Endothelial cell of umbilical vein (primary cell): ENCODE measurements at regions not wholly inside any gene's neighbourhood (a gene's known extent, or its start where the extent isn't known, plus 50 kb on each side); places are given as distances from the start of the nearest gene placed in this dataset.

Experiments used
- BruUV-seq: library from RNA; stranded (reverse); fragments of 400-500 nt; replicated peaks from 2 replicates; lab custom pipeline; 2021; lab: Mats Ljungman, UMichigan
- CTCF ChIA-PET: fragments of 300-600, 350-600 bp; sonication (Branson Sonifier 250); formaldehyde crosslinking; loops from one replicate; lab custom pipeline; 2021; ENCODE audit warnings: antibody characterized with exemption, inconsistent platforms; lab: Charles Lee
- POLR2A ChIA-PET: fragments of 300-600, 350-600 bp; sonication (Branson Sonifier 250); formaldehyde crosslinking; loops from one replicate; lab custom pipeline; 2021; ENCODE audit warnings: antibody characterized with exemption, inconsistent platforms; lab: Charles Lee
- DNase-seq: peaks from one replicate; pipeline ENCODE4 v3.0.0-alpha.2; 2011; ENCODE audit warnings: low read depth, low spot score
- FAIRE-seq: peaks from 2 replicates; lab custom pipeline; 2011; peaks lifted over from hg19 to GRCh38; lab: Jason Lieb, UNC
- H2AFZ ChIP-seq: 2 replicates; pipeline ENCODE4 v1.6.0; 2012; ENCODE audit warnings: low read depth, low read length, control low read depth, inconsistent platforms
- H3K27ac ChIP-seq: 2 replicates; pipeline ENCODE4 v1.5.1; 2011; ENCODE audit warnings: low read depth, mild to moderate bottlenecking, control low read depth, low read length, moderate library complexity; ENCODE audit not compliant: insufficient read depth
- H3K27me3 ChIP-seq, 2 experiments: 2 replicates each; pipeline versions ENCODE4 v1.6.0 to v1.6.1; 2011; ENCODE audit warnings: low read length in 2 of 2, mixed read lengths in 1 of 2; ENCODE audit not compliant: control insufficient read depth in 2 of 2, insufficient read depth in 2 of 2
- H3K36me3 ChIP-seq, 2 experiments: 2 replicates in 1 of 2; 3 replicates in 1 of 2; pipeline ENCODE4 v1.5.1; 2011; ENCODE audit warnings: low read length in 2 of 2, mild to moderate bottlenecking in 1 of 2, moderate library complexity in 1 of 2; ENCODE audit not compliant: control insufficient read depth in 2 of 2, insufficient read depth in 2 of 2; ENCODE audit errors: extremely low read depth in 1 of 2
- H3K4me1 ChIP-seq: 3 replicates; pipeline ENCODE4 v1.5.1; 2011; ENCODE audit warnings: mild to moderate bottlenecking, low read length; ENCODE audit not compliant: control insufficient read depth, insufficient read depth; ENCODE audit errors: extremely low read depth
- H3K4me2 ChIP-seq: 2 replicates; pipeline ENCODE4 v1.6.1; 2011; ENCODE audit warnings: low read length, control low read depth, mixed read lengths; ENCODE audit not compliant: insufficient read depth
- H3K4me3 ChIP-seq, 3 experiments: fragments of 200-600 bp in 1 of 3; sonication (generic), shearing (Covaris generic) in 1 of 3; replicated peaks in 1 of 3; 2 replicates each; pipeline ENCODE4 v1.5.1; 2011 to 2016; ENCODE audit warnings: control low read depth in 3 of 3, low read length in 3 of 3, mild to moderate bottlenecking in 2 of 3, inconsistent platforms in 1 of 3, low read depth in 1 of 3, moderate library complexity in 1 of 3; ENCODE audit not compliant: insufficient read depth in 1 of 3
- H3K79me2 ChIP-seq: 2 replicates; pipeline ENCODE4 v1.6.0; 2012; ENCODE audit warnings: low read length, inconsistent platforms; ENCODE audit not compliant: control insufficient read depth, insufficient read depth
- H3K9ac ChIP-seq: replicated peaks from 2 replicates; pipeline ENCODE3; 2011; ENCODE audit warnings: low read length, control low read depth; ENCODE audit not compliant: insufficient read depth; ENCODE audit errors: extremely low read depth
- H3K9me1 ChIP-seq: replicated peaks from 3 replicates; pipeline ENCODE4 v1.6.0; 2011; ENCODE audit warnings: mild to moderate bottlenecking, low read length; ENCODE audit not compliant: control insufficient read depth, insufficient read depth; ENCODE audit errors: extremely low read depth
- H3K9me3 ChIP-seq: replicated peaks from 2 replicates; pipeline ENCODE4 v1.5.1; 2012; ENCODE audit warnings: low read length, inconsistent platforms; ENCODE audit not compliant: control insufficient read depth, insufficient read depth
- H4K20me1 ChIP-seq: replicated peaks from 2 replicates; pipeline ENCODE3; 2011; ENCODE audit warnings: mild to moderate bottlenecking, low read length; ENCODE audit not compliant: control insufficient read depth, insufficient read depth; ENCODE audit errors: extremely low read depth
- EZH2 ChIP-seq: IDR thresholded peaks from 2 replicates; pipeline ENCODE4 v1.6.1; 2012; ENCODE audit warnings: borderline replicate concordance, low read depth, mild to moderate bottlenecking, moderate library complexity, low read length, inconsistent platforms; ENCODE audit not compliant: severe bottlenecking
- FOS ChIP-seq: IDR thresholded peaks from 2 replicates; pipeline ENCODE4 v1.6.1; 2011; ENCODE audit warnings: mild to moderate bottlenecking, low read length, moderate library complexity, borderline replicate concordance; ENCODE audit not compliant: insufficient read depth
- GATA2 ChIP-seq: IDR thresholded peaks from 2 replicates; pipeline ENCODE4 v1.7.0; 2011; ENCODE audit warnings: low read depth, mild to moderate bottlenecking, moderate library complexity, mixed read lengths, low read length; ENCODE audit not compliant: insufficient read length, insufficient read depth
- JUN ChIP-seq: IDR thresholded peaks from 2 replicates; pipeline ENCODE4 v1.6.1; 2011; ENCODE audit warnings: borderline replicate concordance, low read depth; ENCODE audit not compliant: insufficient read length, insufficient read depth
- MYC ChIP-seq: IDR thresholded peaks from one replicate; pipeline ENCODE4 v1.6.1; 2011; ENCODE audit warnings: mild to moderate bottlenecking, low read depth, low read length
- POLR2A ChIP-seq: IDR thresholded peaks from 2 replicates; pipeline ENCODE4 v1.6.1; 2012; ENCODE audit warnings: low read depth, mild to moderate bottlenecking, control low read depth, low read length
- POLR2AphosphoS5 ChIP-seq: IDR thresholded peaks from 2 replicates; pipeline ENCODE4 v1.6.1; 2012; ENCODE audit warnings: low read depth, mild to moderate bottlenecking, control low read depth, low read length, moderate library complexity; ENCODE audit not compliant: insufficient read depth
- dilution Hi-C: fragments of 300-500 bp; cut with MboI; formaldehyde crosslinking; loops from one replicate; pipeline ENCODE4 v1.15.0; 2019; ENCODE audit warnings: low sequenced_read_pairs; ENCODE audit not compliant: extremely low pct_ligation_motif_present
- intact Hi-C: fragments of 100-400 bp; cut with micrococcal nuclease; formaldehyde crosslinking; loops from one replicate; pipeline ENCODE4 v1.10.0; 2022
- TF ChIP-seq, protein P1 (sequence below): IDR thresholded peaks from 2 replicates; pipeline ENCODE4 v1.6.1; 2011; ENCODE audit not compliant: insufficient read depth, insufficient read length
- TF ChIP-seq, protein P2 (sequence below), 2 donors: IDR thresholded peaks; 1 replicate in 1 of 2; 2 replicates in 1 of 2; pipeline ENCODE4 v1.5.1; 2011; ENCODE audit warnings: low read length in 2 of 2, mild to moderate bottlenecking in 2 of 2, moderate library complexity in 2 of 2, control low read depth in 1 of 2, inconsistent platforms in 1 of 2, low read depth in 1 of 2; ENCODE audit not compliant: insufficient read depth in 1 of 2; ENCODE audit errors: extremely low read depth in 1 of 2

DNA sequence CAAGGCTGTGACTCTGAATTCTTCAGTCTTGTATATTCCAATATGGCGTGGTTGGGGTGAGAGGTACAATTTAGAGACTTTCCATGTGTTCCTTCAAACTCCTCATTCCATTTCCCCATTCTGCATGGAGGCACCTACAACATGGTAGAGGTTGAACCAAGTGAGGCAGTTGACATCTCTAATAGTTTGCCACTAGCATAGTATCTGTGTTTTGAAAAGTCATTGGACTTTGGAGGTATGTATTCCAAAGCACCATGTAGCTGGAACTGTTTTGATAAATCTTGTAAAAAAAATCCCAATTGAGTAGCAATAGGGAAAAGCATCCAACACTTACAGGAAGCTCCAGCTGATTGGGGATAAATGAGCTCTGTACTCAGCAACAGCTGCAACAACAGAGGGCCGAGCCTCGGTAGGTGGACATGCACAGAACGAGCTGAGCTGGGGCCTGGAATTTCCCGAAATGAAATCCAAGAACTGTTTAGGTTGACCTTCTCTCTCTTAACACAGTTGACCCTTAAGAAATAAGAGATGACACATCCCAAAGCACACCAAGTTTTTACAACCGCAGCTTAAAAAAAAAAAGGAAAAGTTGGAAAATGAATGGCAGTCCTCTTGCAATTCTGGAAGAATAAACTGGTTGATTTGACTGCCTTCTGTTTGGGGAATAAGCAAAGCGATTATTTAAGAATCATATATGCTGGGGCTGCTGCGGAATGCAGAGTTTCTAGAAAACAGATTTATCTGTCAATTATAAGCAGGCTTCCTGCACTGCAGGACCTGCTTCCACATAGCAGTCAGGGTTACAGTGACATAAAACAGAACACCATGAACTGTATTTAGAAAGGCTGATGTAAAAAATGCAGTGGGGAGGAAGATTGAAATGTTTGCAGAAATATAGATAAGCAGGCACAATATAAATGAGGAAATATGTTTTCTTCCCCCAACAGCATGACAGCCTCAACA is 194.6 kb upstream of the KRR1 start:
- H3K4me1 ChIP-seq = peaks cover 44% of the 10 kb centered on the region
- peak overlapping the region in 1 of 3 experiments; percentile 37 for H3K4me3 ChIP-seq
- dilution Hi-C loops (no loop called here), intact Hi-C loops (loop anchor here (1.0 to 5.0 kb wide), 8 partner anchors 71 to 325 kb away; partner anchors contain the start of gene PHLDA1)
- no peaks in the 10 kb centered on the region for H3K9me3 ChIP-seq
- H3K27ac ChIP-seq = peak overlapping the region; percentile 84
- ChIA-PET POLR2A (interaction anchor here (1.3 to 1.9 kb wide), 4 partner anchors 121 to 325 kb away, joined by 3 to 18 read pairs (median 4); partner anchors contain the start of gene PHLDA1), CTCF (interaction anchor here (0.6 to 1.9 kb wide), 16 partner anchors 12 to 331 kb away, joined by 3 to 13 read pairs (median 4); partner anchors contain the start of gene PHLDA1)
- TF ChIP-seq MYC (no peak), EZH2 (no peak), POLR2A (peak; percentile 49), FOS (peak; percentile 81), POLR2AphosphoS5 (peak; percentile 96), GATA2 (peak; percentile 88), JUN (peak; percentile 60)
- TF ChIP-seq, protein P1, sequence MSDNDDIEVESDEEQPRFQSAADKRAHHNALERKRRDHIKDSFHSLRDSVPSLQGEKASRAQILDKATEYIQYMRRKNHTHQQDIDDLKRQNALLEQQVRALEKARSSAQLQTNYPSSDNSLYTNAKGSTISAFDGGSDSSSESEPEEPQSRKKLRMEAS = no peak
- TF ChIP-seq, protein P2, sequence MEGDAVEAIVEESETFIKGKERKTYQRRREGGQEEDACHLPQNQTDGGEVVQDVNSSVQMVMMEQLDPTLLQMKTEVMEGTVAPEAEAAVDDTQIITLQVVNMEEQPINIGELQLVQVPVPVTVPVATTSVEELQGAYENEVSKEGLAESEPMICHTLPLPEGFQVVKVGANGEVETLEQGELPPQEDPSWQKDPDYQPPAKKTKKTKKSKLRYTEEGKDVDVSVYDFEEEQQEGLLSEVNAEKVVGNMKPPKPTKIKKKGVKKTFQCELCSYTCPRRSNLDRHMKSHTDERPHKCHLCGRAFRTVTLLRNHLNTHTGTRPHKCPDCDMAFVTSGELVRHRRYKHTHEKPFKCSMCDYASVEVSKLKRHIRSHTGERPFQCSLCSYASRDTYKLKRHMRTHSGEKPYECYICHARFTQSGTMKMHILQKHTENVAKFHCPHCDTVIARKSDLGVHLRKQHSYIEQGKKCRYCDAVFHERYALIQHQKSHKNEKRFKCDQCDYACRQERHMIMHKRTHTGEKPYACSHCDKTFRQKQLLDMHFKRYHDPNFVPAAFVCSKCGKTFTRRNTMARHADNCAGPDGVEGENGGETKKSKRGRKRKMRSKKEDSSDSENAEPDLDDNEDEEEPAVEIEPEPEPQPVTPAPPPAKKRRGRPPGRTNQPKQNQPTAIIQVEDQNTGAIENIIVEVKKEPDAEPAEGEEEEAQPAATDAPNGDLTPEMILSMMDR (IDR thresholded peaks at IDR 0.05; ENCODE audit: extremely low read depth in 1 of 2, insufficient read depth in 1 of 2, low read depth in 1 of 2, low read length in 2 of 2) = no peak
- H3K79me2 ChIP-seq = no peaks in the 10 kb centered on the region
- peak; percentile 93 for FAIRE-seq
- BruUV-seq = TSS peak; percentile 91
- peak overlapping the region; percentile 59 for H3K9ac ChIP-seq
- H3K4me2 ChIP-seq = peak overlapping the region; percentile 79
- H2AFZ ChIP-seq = no peak overlapping the region
- H3K27me3 ChIP-seq = no peaks in the 10 kb centered on the region
- no peaks in the 10 kb centered on the region for H3K9me1 ChIP-seq
- no peaks in the 10 kb centered on the region for H3K36me3 ChIP-seq
- no peaks in the 10 kb centered on the region for H4K20me1 ChIP-seq
- peak; percentile 98 for DNase-seq
